Nephron (organoid): ENCODE measurements at regions not wholly inside any gene's neighbourhood (a gene's known extent, or its start where the extent isn't known, plus 50 kb on each side); places are given as distances from the start of the nearest gene placed in this dataset.
A peak's percentile ranks its signal among the peaks of the same experiment; 100 is the strongest.

ENCODE experiments used
- H3K27ac Mint-ChIP-seq, 3 experiments: 2 replicates each; pipeline ENCODE4 v1.8.0; 2020; ENCODE audit warnings: mixed read lengths in 3 of 3, mild to moderate bottlenecking in 2 of 3, moderate library complexity in 1 of 3
- H3K27me3 Mint-ChIP-seq: 2 replicates; pipeline ENCODE4 v1.8.0; 2021; ENCODE audit warnings: low read depth, mild to moderate bottlenecking, moderate library complexity, mixed read lengths
- H3K36me3 Mint-ChIP-seq: 2 replicates; pipeline ENCODE4 v1.8.0; 2020; ENCODE audit warnings: low read depth, mixed read lengths
- H3K4me1 Mint-ChIP-seq: 2 replicates; pipeline ENCODE4 v1.8.0; 2020; ENCODE audit warnings: mixed read lengths
- H3K4me3 Mint-ChIP-seq, 3 experiments: 2 replicates each; pipeline ENCODE4 v1.8.0; 2020; ENCODE audit warnings: mild to moderate bottlenecking in 3 of 3, mixed read lengths in 3 of 3, moderate library complexity in 2 of 3
- H3K9me3 Mint-ChIP-seq: 2 replicates; pipeline ENCODE4 v1.8.0; 2020; ENCODE audit warnings: mixed read lengths
- TF ChIP-seq, protein P1 (sequence below), 3 experiments: fragments of 200-600 bp; sonication (generic); IDR thresholded peaks; one replicate each; pipeline ENCODE4 v1.5.0; 2021; ENCODE audit warnings: antibody characterized with exemption in 3 of 3; ENCODE audit not compliant: unreplicated experiment in 3 of 3

DNA sequence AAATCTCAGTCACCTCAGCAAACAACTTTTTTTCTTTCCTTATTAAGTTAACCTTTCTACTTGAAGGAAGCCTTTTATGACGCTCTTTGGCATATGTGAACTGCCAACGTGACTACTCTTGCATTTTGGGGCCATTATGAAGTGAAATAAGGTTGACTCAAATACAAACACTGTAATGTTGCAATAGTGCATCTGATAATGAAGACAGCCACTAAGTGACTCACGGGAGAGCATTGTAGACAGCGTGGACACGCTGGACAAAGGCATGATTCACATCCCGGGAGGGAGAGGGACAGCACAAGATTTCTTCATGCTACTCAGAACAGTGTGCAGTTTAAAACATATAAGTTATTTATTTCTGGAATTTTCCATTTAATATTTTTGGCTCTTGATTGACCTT lies 560.8 kb downstream of the ETS1 start:
- no peaks in the 10 kb centered on the region for H3K36me3 Mint-ChIP-seq
- no peak overlapping the region for H3K27ac Mint-ChIP-seq
- no peaks in the 10 kb centered on the region for H3K9me3 Mint-ChIP-seq
- TF ChIP-seq, protein P1, sequence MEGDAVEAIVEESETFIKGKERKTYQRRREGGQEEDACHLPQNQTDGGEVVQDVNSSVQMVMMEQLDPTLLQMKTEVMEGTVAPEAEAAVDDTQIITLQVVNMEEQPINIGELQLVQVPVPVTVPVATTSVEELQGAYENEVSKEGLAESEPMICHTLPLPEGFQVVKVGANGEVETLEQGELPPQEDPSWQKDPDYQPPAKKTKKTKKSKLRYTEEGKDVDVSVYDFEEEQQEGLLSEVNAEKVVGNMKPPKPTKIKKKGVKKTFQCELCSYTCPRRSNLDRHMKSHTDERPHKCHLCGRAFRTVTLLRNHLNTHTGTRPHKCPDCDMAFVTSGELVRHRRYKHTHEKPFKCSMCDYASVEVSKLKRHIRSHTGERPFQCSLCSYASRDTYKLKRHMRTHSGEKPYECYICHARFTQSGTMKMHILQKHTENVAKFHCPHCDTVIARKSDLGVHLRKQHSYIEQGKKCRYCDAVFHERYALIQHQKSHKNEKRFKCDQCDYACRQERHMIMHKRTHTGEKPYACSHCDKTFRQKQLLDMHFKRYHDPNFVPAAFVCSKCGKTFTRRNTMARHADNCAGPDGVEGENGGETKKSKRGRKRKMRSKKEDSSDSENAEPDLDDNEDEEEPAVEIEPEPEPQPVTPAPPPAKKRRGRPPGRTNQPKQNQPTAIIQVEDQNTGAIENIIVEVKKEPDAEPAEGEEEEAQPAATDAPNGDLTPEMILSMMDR (IDR thresholded peaks at IDR 0.05; ENCODE audit: unreplicated experiment in 3 of 3): no peak
- no peaks in the 10 kb centered on the region for H3K4me1 Mint-ChIP-seq
- peaks cover 3% of the 10 kb centered on the region for H3K27me3 Mint-ChIP-seq
- H3K4me3 Mint-ChIP-seq: no peak overlapping the region

GRCh38 chr11:128022761-128023160 lies 564.6 kb downstream of the ETS1 start:
- H3K4me1 Mint-ChIP-seq: no peaks in the 10 kb centered on the region
- H3K36me3 Mint-ChIP-seq: no peaks in the 10 kb centered on the region
- H3K4me3 Mint-ChIP-seq: no peak overlapping the region
- no peaks in the 10 kb centered on the region for H3K27me3 Mint-ChIP-seq
- H3K27ac Mint-ChIP-seq: no peak overlapping the region
- no peaks in the 10 kb centered on the region for H3K9me3 Mint-ChIP-seq
- TF ChIP-seq, protein P1 (IDR thresholded peaks at IDR 0.05; ENCODE audit: unreplicated experiment in 3 of 3): no peak

DNA sequence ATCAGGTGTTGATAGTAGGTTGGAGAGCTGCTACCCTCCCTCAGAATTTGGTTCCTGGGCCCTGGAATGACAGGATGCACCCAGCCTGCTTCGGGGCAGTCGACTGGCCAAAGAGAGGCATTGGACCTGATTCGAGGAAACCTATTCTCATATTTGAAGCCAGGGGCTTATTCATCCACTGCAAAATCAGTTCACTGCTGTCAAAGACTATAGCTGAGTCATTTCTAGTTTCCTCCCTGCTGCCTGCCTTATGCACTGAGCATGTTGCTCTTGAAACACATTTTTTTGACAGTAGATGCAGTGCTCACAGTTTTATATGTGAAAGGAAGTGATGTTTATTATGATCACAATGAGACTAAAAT lies 565.4 kb downstream of the ETS1 start:
- TF ChIP-seq, protein P1 (IDR thresholded peaks at IDR 0.05; ENCODE audit: unreplicated experiment in 3 of 3): no peak
- Mint-ChIP-seq H3K36me3 (no peaks in the 10 kb centered on the region), H3K4me3 (no peak overlapping the region), H3K9me3 (no peaks in the 10 kb centered on the region), H3K4me1 (no peaks in the 10 kb centered on the region), H3K27ac (no peak overlapping the region), H3K27me3 (no peaks in the 10 kb centered on the region)

DNA sequence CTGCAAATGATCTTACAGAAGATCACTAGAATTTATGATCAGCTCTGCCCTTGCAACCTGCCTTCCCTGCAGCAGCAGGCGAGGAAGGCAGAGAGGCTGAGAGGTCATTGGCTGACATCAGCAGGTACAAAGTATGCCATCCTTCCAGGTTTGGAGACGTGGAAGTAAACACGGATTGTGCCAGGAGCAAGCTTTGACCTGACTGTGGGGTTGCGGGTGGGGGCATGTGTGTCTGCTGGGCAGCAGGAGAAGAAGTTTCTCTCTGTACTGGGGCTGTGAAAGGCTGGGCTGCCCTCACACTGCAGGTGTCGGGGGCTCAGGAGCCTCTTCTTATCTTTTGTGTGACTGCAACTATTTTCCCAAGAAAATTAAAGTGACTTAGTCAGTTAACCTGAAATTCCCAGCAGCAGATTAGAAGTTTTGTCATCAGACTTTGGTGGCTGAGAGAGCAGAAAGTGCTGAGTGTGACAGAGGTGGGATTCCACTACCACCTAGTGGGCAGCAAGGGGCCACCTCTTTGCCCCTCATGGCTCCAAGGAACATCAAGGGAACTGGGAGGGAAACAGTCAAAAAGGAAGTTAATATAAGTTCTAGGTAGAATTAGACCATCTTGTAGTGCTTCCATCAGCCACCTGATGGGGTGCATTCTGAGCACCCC lies 565.9 kb downstream of the ETS1 start:
- H3K27me3 Mint-ChIP-seq: no peaks in the 10 kb centered on the region
- no peak overlapping the region for H3K27ac Mint-ChIP-seq
- no peaks in the 10 kb centered on the region for H3K4me1 Mint-ChIP-seq
- TF ChIP-seq, protein P1 (IDR thresholded peaks at IDR 0.05; ENCODE audit: unreplicated experiment in 3 of 3): peak; percentile 64 to 67 (median 65)
- H3K36me3 Mint-ChIP-seq: no peaks in the 10 kb centered on the region
- no peaks in the 10 kb centered on the region for H3K9me3 Mint-ChIP-seq
- H3K4me3 Mint-ChIP-seq: no peak overlapping the region

GRCh38 chr11:128018692-128019091 lies 568.7 kb downstream of the ETS1 start:
- no peaks in the 10 kb centered on the region for H3K27me3 Mint-ChIP-seq
- TF ChIP-seq, protein P1 (IDR thresholded peaks at IDR 0.05; ENCODE audit: unreplicated experiment in 3 of 3): no peak
- H3K36me3 Mint-ChIP-seq: no peaks in the 10 kb centered on the region
- no peak overlapping the region for H3K4me3 Mint-ChIP-seq
- no peaks in the 10 kb centered on the region for H3K4me1 Mint-ChIP-seq
- no peaks in the 10 kb centered on the region for H3K9me3 Mint-ChIP-seq
- H3K27ac Mint-ChIP-seq: no peak overlapping the region

- no peak overlapping the region for H3K27ac Mint-ChIP-seq
- no peaks in the 10 kb centered on the region for H3K27me3 Mint-ChIP-seq
- peaks cover 18% of the 10 kb centered on the region for H3K36me3 Mint-ChIP-seq
- TF ChIP-seq, protein P1 (IDR thresholded peaks at IDR 0.05; ENCODE audit: unreplicated experiment in 3 of 3): no peak
- H3K4me1 Mint-ChIP-seq: no peaks in the 10 kb centered on the region
- H3K4me3 Mint-ChIP-seq: no peak overlapping the region
- H3K9me3 Mint-ChIP-seq: peaks cover 29% of the 10 kb centered on the region
Measured at GRCh38 chr11:128005562-128005961, 581.8 kb downstream of the ETS1 start.
